ENCODE measurements at regions not wholly inside any gene's neighbourhood (a gene's known extent, or its start where the extent isn't known, plus 50 kb on each side); places are given as distances from the start of the nearest gene placed in this dataset.

DNA sequence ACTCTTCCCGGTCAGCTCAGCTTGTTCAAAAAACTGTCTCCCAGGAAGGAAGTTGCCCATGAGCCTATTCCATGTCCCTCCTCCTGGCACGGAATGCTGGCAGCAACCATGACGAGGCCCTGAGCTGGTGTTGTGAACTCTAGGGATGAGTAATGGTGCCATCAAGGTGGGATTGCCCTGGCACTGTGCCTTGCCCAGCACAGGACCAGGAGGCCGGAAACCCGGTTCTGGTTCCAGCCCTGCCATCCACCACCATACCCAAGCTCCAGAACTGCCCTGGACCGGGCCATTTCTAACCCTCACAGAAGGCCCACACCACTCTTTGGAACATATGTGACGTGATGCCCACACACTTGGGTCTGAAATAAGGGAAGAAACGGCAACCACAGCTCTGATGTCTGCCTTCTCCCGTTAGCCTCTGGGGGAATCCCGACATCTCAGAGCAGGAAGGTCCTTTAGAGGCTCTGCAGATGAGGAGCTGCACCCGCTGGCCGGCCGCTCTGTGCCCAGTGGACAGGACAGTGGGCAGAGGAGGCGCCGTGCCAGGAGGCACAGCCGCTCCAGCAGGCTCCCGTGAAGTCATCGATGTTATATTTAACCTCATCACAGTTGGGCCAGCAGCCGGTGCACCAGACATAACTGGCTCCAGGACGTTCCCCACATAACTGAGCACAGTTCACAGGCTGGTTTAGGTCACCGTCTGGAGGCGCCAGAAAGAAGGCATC lies 462.1 kb upstream of the ID2 start:
- Histone ChIP-seq H3K36me3 (no peaks in the 10 kb centered on the region), H3K27me3 (no peaks in the 10 kb centered on the region), H3K4me1 (peaks cover 0 to 4% of the 10 kb centered on the region in 2 donors), H3K27ac (no peak overlapping the region), H3K4me3 (replicated peaks in 1 of 3) (no peak overlapping the region), H3K9me3 (no peaks in the 10 kb centered on the region)
- 89 to 93% methylated on average over 14 to 19 of the region's 22 CpGs for WGBS, 2 donors
- no peak for DNase-seq
- intact Hi-C loops (cut with DNase I) = no loop called here
- no peak for TF ChIP-seq POLR2A (IDR thresholded peaks at IDR 0.05)
- TF ChIP-seq, protein P1, sequence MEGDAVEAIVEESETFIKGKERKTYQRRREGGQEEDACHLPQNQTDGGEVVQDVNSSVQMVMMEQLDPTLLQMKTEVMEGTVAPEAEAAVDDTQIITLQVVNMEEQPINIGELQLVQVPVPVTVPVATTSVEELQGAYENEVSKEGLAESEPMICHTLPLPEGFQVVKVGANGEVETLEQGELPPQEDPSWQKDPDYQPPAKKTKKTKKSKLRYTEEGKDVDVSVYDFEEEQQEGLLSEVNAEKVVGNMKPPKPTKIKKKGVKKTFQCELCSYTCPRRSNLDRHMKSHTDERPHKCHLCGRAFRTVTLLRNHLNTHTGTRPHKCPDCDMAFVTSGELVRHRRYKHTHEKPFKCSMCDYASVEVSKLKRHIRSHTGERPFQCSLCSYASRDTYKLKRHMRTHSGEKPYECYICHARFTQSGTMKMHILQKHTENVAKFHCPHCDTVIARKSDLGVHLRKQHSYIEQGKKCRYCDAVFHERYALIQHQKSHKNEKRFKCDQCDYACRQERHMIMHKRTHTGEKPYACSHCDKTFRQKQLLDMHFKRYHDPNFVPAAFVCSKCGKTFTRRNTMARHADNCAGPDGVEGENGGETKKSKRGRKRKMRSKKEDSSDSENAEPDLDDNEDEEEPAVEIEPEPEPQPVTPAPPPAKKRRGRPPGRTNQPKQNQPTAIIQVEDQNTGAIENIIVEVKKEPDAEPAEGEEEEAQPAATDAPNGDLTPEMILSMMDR (IDR thresholded peaks at IDR 0.05) = no peak

DNA sequence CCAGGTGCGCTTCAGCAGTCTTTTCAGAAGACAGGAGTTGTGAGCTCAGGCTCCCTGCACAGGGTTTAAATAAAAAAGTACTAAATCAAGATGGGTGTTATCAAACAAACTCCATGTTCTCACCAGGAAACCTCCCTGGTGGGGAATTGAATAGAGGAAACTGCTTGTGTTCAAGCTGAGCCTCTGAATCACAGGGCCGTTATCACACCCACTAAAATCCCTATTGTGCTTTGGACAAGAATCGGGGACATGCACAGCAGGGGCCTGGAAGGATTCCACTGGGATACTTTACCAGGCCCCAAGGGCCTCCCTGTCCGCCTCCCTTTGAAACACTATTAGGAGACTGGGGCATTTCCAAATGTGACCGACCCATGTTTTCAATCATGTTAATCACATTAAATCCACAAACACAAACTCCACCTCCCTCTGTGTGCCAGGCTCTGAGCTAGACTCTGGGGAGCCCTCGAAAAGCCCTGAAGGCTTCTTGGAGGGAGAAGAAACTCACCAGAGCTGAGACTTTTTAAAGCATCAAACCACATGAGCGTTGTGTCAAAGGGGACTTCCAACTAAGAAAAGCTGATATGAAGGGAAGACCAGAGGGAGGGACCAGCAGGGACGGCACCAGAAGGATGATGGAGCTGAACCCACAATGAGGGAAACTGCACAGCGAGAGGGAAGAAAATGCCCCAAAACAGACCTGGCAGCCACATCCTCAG lies 458.7 kb upstream of the ID2 start:
- no peak for DNase-seq
- H3K9me3 ChIP-seq = no peaks in the 10 kb centered on the region
- H3K4me1 ChIP-seq = no peaks in the 10 kb centered on the region
- TF ChIP-seq POLR2A (IDR thresholded peaks at IDR 0.05) = no peak
- TF ChIP-seq, protein P1 (IDR thresholded peaks at IDR 0.05) = no peak
- intact Hi-C loops (cut with DNase I) = no loop called here
- 86 to 93% methylated on average over 9 of the region's 9 CpGs for WGBS, 2 donors
- H3K36me3 ChIP-seq = no peaks in the 10 kb centered on the region
- H3K27ac ChIP-seq = no peak overlapping the region
- no peak overlapping the region for H3K4me3 ChIP-seq (replicated peaks in 1 of 3)
- H3K27me3 ChIP-seq = no peaks in the 10 kb centered on the region

DNA sequence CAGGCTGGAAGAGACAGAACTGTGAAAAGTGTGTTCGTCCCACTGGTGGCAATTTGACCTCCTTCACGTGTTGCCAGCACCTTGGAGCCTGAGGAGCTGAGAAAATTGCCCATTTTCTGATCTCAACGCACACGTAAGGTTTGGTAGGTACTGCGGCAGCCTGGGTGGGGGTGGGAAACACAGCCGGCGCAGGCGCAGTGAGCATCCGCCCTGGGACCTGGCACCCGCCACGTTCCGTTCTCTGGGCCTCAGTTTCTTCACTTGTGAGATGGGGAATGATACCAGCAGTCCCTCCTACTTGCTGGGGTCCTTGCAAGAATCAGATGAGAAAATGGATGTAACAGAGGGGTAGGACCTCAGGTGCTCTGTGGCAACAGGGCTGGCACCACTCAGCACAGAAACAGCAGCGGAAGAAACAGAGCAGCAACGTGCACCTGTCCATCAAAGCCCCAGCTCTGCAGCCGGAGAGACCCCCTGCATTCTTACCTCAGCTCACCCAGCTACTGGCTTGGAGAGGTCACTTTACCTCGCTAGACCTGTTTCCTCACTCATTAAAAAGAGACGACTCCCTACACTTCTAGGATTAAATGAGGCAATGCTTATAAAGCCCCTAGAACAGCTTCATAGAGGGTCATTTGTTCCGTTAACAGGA lies 458.0 kb upstream of the ID2 start:
- no peak overlapping the region for H3K4me3 ChIP-seq (replicated peaks in 1 of 3)
- no peak for TF ChIP-seq POLR2A (IDR thresholded peaks at IDR 0.05)
- TF ChIP-seq, protein P1 (IDR thresholded peaks at IDR 0.05) = no peak
- H3K36me3 ChIP-seq = no peaks in the 10 kb centered on the region
- H3K9me3 ChIP-seq = no peaks in the 10 kb centered on the region
- 86 to 89% methylated on average over 18 of the region's 18 CpGs for WGBS, 2 donors
- no peak for DNase-seq
- no peaks in the 10 kb centered on the region for H3K4me1 ChIP-seq
- H3K27me3 ChIP-seq = no peaks in the 10 kb centered on the region
- H3K27ac ChIP-seq = no peak overlapping the region
- intact Hi-C loops (cut with DNase I) = no loop called here

DNA sequence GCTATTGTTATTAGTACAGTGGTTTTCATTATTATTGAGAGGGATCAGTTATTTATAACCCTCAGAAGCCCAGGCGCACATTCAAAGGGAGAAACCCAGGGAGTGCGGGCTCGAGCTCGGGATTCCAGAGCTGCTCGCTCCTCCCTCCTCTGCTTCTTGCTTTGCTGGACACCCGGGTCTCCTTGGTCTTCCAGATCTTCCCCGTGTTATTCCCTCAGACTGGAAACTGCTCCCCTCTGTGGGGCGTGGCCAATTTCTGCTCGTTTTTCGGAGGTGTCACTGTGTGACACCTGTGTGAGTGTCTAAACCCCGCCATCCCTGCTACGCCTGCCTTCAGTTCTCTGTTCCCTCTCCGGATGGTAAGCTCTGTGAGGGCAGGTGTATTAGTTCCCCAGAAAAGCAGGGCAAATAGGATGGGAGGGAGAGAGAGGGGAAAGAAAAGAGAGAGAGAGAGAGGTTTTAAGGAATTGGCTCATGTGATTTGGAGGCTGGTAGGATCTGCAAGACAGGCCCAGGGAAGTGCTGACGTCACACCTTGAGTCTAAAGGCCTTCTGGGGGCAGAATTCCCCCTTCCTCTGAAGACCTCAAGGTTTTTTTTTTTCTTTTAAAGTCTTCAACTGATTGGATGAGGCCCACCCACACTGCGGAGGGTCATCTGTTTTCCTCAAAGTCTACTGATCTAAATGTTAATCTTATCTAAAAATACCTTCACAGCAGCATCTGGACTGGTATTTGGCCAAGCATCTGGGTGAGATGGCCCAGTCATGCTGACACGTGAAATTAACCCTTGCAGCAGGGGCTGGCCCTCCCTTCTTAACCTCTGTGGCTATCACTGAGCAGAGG lies 457.3 kb upstream of the ID2 start:
- no peaks in the 10 kb centered on the region for H3K36me3 ChIP-seq
- no peak for DNase-seq
- TF ChIP-seq, protein P1 (IDR thresholded peaks at IDR 0.05) = no peak
- TF ChIP-seq POLR2A (IDR thresholded peaks at IDR 0.05) = no peak
- 87 to 90% methylated on average over 16 of the region's 16 CpGs for WGBS, 2 donors
- H3K4me1 ChIP-seq = no peaks in the 10 kb centered on the region
- no peaks in the 10 kb centered on the region for H3K27me3 ChIP-seq
- intact Hi-C loops (cut with DNase I) = no loop called here
- no peak overlapping the region for H3K27ac ChIP-seq
- no peak overlapping the region for H3K4me3 ChIP-seq (replicated peaks in 1 of 3)
- no peaks in the 10 kb centered on the region for H3K9me3 ChIP-seq
